GM12892 (cell line): ENCODE measurements at regions not wholly inside any gene's neighbourhood (a gene's known extent, or its start where the extent isn't known, plus 50 kb on each side); places are given as distances from the start of the nearest gene placed in this dataset.

Experiments used
- POLR2A ChIP-seq: IDR thresholded peaks from 2 replicates; pipeline ENCODE4 v1.6.1; 2011; ENCODE audit warnings: low read depth, low read length, control low read depth
- TAF1 ChIP-seq: IDR thresholded peaks from 2 replicates; pipeline ENCODE4 v1.6.1; 2011; ENCODE audit warnings: low read depth, mild to moderate bottlenecking, control low read depth, low read length, borderline replicate concordance

DNA sequence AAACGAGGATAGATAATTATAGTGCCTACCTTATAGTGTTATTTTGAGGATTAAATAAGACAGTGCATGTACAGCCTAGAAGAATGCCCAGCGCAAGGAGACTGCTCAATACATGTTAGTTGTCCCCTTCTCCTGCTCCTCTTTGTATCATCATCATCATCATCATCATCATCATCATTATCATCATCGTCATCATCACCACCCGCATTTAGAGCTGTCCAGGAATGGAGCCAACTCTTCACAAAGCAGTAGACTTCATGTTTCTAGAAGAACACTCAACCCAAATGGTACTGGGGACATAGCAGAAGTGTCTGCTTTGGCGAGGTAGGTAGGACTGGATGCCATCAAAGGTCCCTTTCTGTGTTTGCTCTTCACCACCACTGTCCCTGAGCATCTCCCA is 116.0 kb downstream of the TRIM43 start:
- TF ChIP-seq POLR2A, result no peak
- no peak for TF ChIP-seq TAF1
